ENCODE measurements at regions not wholly inside any gene's neighbourhood (a gene's known extent, or its start where the extent isn't known, plus 50 kb on each side); places are given as distances from the start of the nearest gene placed in this dataset.

DNA sequence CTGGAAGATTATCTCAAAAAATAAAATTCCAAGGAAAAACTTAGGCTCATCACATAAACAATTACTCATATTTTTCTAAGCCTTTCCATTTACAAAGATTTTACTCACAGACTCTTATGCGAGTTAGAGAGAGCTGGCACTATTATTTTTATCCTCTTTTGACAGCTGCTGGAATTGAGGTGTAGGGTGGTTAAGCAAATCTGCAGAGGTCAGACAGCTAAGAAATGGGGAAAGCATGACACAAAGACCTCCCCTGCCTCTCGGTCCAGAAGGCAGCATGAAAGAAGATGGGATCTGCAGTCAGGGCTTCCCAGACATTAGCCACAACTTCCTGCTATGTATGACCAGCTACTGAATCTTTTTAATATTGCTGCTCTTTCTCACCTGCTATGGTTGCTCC lies 89.9 kb upstream of the CPEB2 start:
- TF ChIP-seq, protein P1, sequence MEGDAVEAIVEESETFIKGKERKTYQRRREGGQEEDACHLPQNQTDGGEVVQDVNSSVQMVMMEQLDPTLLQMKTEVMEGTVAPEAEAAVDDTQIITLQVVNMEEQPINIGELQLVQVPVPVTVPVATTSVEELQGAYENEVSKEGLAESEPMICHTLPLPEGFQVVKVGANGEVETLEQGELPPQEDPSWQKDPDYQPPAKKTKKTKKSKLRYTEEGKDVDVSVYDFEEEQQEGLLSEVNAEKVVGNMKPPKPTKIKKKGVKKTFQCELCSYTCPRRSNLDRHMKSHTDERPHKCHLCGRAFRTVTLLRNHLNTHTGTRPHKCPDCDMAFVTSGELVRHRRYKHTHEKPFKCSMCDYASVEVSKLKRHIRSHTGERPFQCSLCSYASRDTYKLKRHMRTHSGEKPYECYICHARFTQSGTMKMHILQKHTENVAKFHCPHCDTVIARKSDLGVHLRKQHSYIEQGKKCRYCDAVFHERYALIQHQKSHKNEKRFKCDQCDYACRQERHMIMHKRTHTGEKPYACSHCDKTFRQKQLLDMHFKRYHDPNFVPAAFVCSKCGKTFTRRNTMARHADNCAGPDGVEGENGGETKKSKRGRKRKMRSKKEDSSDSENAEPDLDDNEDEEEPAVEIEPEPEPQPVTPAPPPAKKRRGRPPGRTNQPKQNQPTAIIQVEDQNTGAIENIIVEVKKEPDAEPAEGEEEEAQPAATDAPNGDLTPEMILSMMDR (IDR thresholded peaks at IDR 0.05) = no peak
- TF ChIP-seq POLR2A (IDR thresholded peaks at IDR 0.05) = no peak

Data from adrenal gland (tissue), 5 donors.